Activated CD4-positive, alpha-beta T cell treated with anti-CD3 and anti-CD28 coated beads for 24 hours (primary cell): ENCODE measurements at regions not wholly inside any gene's neighbourhood (a gene's known extent, or its start where the extent isn't known, plus 50 kb on each side); places are given as distances from the start of the nearest gene placed in this dataset.

ENCODE experiments used
- DNase-seq, 2 donors: peaks; one replicate each; pipeline ENCODE4 v3.0.0-alpha.2; 2020; ENCODE audit warnings: low read depth in 2 of 2

DNA sequence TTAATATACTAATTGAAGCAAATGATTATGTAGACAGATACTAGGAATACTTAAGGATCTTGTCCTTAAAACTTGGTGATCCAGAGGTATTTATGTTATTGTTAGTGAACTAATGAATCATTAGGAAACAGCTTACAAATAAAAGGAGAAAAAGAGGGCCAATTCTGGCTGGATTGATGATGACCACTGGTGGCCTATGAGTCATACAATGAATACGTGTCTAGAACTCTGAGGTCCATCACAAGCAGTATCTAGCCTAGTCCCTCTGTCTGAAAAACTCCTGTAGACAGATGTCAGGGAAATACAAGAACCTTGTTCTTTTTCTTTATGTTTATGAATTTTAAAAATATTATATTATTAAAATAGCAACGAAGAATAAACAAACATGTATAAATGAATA, 51.7 kb upstream of the RTL1 start:
- DNase-seq, result no peak

DNA sequence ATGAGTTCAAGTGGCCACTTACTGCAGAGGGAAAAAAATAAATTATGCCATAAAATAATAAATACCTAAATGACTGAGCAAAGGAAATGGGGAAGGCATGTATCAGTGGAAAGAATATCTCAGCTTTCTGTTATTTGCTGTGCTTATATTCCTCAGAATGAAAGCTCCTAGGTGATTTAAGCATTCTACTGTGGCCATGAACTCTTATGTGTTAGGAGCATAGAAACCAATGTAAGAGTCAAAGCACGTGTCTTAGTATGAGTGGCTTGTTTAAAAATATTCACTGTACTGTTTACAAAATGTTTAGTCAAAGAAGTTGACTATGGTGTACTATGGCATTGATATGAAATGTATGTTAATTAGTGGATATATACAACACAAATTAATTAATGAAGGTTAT, 59.0 kb upstream of the RTL1 start:
- no peak for DNase-seq

DNA sequence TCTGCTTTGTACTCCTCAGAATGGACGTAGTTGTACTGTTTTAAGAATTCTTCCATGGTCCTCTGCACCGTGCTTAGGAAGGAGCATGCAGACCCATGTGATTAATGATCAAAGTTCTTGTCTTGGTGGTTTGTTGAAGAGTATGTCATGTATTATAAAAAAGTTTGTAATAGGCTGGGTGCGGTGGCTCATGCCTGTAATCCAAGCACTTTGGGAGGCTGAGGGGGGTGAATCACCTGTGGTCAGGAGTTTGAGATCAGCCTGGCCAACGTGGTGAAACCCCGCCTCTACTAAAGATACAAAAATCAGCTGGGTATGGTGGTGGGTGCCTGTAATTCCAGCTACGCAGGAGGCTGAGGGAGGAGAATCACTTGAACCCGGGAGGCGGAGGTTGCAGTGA, 61.8 kb upstream of the RTL1 start:
- DNase-seq, result no peak

DNA sequence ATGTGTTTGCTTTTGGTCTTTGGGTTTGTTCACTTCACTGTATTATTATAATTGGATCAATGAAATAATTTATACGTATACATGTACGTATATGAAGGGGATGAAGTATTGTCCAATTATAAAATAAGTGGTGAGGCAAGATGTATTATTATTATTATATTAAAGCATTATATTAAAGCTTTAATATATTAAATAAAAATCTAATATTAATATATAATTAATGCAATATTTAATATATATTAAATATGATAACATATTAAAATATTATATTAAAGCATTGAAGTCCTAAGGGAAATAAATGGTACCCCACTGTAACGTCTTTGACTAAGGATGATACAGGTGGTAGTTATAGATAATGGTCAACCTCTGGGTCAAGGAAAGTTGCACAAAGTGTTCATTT, 63.7 kb upstream of the RTL1 start:
- DNase-seq, result no peak

DNA sequence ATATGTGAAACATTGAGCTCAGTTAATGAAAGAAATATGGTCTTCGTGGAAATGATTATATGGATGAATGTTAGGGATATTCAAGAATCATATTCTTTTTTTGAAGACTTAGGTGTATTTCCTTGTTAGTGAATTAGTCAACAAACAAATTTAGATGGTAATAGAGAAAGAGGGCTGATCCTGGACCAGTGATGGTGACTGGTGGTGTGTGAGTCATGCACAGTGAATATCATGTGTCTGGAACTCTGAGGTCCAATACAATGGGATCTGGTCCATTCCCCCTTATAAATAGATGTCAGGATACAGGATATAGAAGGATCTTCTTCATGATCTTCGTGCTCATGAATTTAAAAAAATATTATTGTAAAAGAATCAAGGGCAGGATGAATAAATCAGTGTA, 64.4 kb upstream of the RTL1 start:
- DNase-seq, result no peak

DNA sequence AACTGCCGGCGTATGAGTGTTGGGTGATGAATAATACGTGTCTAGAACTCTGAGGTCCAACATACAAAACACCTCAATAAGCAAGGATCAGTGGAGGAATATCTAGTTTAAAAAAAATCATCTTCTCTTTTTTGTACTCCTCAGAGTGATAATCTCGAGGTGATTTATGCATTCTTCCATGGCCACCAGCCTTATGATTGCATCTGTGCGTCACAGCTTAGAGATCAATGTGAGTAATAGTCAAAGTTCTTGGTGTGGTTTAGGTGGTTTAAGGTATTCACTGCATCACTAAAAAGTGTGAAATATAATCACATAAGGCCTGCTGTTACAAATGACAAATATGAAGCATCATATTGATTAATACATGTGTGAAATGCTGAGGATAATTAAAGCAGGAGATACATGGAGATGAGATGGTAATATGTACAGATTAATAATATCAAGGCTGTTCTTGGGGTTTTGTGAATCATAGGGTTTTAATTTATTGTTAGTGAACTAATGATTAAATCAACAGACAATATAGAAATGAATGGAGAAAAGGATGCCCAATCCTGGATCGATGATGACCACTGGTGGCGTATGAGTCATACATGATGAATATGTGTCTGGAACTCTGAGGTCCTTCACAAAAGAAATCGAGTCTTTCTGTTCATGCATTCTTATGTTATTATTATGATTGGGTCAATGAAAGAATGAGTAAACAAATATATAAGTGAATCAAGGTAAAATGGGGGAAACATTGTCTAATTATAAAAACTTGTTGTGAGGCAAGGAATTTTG, 68.8 kb upstream of the RTL1 start:
- no peak for DNase-seq

DNA sequence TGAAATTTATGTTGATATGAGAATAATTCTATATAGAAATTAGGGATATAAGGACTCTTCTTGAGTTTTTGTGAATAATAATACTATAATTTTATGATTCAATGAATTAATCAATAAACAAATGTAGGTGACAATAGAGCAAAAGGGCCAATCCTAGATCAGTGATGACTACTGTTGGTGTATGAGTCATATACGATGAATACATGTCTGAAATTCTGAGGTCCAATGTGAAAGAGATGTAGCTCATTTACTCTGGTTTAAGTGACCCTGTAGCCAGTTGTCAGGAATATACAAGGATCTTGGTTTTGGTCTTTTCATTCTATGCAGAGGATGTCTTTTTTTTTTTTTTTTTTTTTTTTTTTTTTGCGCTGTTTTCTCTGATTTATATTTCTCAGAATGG, 72.1 kb upstream of the RTL1 start:
- no peak for DNase-seq

DNA sequence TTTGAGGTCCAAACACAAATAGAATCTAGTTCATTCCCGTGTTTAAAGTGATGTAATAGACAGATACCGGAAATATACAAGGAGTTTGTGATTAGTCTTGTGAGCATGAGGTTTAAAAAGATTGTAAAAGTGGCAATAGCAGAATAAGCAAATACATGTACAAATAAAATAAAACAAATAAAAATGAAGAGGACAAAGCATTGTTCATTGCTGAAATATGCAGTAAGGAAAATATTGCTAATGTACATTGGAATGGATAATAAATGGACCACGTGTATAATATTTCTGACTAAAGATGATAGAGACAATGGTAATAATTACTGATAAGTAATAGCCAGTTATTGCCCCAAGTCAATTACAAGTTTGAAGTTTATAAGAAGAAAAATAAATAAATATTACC, 75.6 kb upstream of the RTL1 start:
- DNase-seq, result no peak

DNA sequence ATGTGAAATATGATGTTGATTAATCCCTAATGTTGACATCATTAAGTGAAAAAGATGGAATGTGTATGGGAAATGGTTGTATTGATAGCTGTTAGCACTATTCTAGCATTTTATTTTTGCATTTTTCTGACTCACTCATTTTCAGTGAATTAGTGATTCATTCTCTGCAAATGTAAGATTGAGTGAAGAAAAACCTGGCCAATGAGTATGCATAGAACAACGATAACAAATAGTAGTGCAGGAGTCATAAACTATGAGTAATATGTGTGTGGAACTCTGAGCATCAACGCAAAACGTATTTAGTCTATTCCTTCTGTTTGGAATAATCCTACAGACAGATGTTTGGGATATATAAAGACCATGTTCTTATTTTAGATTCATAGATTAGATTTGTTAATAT, 76.3 kb upstream of the RTL1 start:
- DNase-seq, result no peak

DNA sequence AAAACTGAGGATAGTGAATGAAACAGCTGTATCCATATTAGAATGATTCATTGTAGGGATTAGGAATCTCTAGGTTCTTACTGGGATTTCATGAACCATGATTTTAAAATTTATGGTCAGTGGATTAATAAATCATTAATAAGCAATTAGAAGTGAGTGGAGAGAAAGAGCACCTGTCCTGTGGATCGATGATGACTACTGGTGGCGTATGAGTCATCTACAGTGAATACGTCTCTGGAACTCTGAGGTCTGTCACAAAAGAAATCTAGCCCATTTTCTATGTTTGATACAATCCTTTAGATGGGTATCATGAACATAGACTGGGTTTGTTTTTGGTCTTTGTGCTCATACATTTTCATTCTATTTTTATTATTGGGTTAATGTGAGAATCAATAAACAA, 77.3 kb upstream of the RTL1 start:
- DNase-seq, result no peak

DNA sequence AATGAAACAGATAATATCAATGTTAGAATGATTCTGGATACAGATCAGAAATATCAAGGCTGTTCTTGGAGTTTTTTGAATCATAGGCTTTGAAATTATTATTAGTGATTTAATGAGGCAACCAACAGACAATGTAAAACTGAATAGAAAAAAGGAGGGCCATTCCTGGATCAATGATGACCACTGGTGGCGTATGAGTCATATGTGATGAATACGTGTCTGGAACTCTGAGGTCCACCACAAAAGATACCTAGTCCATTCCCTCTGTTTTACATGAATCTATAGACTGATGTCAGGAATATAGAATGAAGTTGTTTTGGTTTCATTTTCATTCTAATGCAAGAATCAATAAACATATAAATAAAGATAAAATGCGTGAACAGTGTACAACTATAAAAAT, 78.3 kb upstream of the RTL1 start:
- DNase-seq, result no peak

DNA sequence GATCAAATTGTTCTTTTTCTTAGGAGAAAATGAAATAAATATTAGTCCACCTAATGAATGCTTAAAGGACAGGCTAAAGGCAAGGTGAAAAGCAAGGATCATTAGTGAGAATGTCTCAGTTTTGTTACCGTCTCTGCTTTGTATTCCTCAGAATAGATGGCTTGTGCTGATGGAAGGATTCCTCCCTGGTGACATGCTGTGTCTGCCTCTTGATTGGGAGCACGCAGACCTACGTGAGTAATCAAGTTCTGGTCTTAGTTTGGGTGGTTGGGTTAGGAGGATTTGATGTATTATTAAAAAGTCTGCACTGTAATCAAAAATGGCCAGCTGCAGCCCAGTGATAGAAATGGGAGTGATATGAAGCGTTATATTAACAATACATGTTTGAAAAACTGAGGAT, 78.8 kb upstream of the RTL1 start:
- DNase-seq, result no peak

DNA sequence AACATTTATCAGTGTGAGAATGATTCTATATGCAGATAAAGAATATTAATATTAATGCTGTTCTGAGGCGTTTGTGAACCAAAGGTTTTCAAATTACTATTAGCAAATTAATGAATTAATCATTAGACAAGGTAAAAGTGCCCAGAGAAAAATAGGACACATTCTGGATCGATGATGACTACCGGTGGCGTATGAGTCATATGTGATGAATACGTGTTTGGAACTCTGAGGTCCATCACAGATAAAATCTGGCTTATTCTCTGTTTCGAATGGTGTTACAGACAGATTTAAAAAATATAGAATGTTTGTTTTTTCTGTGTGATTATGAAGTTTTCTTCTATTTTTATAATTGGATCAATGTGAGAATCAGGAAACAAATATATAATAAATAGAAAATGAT, 79.2 kb upstream of the RTL1 start:
- DNase-seq, result no peak

DNA sequence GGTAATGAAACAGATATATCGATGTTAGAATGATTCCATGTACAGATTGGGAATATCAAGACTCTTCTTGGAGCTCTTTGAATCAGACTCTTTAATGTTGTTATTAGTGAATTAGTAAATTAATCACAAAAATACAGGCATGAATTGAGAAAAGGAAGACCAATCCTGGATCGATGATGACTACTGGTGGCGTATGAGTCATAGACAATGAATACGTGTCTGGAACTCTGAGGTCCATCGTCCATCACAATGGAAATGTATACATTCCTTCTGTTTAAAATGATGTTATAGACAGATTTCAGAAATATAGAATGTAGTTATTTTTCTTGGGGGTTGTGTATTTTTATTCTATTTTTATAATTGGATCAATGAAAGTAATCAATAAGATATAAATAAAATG, 80.2 kb upstream of the RTL1 start:
- DNase-seq, result no peak

DNA sequence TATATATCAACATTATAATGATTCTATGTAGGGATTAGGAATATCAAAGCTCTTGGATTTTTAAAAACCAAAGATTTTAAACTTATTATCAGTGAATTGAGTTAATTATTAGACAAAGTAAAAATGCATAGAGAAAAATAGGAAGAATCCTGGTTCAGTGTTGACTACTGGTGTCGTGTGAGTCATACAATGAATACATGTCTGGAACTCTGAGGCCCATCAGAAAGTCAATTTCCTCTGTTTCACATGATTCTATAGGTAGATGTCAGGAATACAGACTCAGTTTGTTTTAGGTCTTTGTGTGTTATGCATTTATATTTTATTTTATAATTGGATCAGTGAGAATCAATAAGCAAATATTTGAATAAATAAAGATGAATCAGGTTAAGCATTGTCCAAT, 84.5 kb upstream of the RTL1 start:
- no peak for DNase-seq

DNA sequence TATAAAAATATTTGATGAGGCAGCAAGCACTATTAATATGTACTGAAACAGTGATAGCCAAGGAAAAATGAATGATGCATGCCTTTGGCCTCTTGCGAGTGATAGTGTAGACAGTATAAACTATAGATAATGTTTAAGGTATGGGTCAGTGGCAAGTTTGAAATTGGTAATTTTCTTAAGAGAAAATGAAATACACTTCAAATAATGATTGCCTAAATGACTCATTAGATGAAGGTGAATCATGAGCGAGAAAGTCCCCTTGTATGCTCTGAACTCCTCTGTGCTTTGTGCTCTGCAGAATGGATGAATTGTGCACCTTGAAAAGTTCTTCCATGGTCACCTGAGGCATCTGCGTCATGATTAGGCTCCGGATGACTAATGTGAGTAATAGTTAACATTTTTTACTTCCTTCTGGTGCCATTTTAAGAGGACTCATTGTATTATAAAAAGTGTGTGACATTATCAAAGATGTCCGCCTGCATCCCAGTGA, 84.9 kb upstream of the RTL1 start:
- DNase-seq, result no peak

DNA sequence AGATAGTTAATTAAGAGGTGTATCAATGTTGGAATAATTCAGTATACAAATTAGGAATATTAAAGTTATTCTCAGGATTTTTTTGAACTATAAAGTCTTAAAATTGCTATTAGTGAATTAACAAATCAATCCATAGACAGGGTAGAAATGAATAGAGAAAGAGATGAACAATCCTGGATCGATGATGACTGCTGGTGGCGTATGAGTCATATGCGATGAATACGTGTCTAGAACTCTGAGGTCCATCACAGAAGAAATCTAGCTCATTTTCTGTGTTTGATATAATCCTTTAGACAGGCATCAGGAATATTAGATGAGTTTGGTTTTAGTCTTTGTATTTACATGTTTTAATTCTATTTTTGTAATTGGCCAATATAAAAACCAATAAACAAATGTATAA, 85.4 kb upstream of the RTL1 start:
- no peak for DNase-seq

DNA sequence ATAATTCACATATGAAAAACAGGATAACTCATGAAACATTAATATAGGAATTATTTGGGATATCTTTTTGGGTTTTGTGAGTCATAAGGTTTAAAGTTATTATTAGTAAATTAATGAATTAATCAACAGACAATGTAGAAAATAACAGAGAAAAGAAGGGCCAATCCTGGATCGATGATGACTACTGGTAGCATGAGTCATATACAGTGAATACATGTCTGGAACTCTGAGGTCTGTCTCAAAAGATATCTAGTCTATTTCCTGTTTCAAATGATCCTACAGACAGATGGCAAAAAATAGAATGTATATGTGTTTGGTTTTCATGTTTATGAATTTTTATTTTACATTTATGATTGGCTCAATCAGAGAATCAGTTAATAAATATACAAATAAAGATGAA, 86.4 kb upstream of the RTL1 start:
- no peak for DNase-seq

DNA sequence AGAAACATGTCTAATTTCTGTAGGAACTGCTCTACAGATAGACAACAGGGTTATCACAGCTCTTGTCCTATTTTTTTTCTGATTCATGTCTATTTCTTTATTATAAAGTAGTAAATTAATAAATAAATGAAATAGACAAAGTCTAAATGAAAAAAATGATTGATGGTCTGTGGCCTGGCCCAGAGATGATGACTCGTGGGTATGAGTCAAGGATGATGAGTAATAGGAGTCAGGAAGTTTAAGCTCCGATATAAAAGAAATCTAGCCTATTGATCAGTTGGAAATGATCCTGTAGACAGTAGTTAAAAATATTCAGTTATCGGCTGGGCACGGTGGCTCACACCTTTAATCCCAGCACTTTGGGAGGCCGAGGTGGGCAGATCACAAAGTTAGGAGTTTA, 90.6 kb upstream of the RTL1 start:
- no peak for DNase-seq

DNA sequence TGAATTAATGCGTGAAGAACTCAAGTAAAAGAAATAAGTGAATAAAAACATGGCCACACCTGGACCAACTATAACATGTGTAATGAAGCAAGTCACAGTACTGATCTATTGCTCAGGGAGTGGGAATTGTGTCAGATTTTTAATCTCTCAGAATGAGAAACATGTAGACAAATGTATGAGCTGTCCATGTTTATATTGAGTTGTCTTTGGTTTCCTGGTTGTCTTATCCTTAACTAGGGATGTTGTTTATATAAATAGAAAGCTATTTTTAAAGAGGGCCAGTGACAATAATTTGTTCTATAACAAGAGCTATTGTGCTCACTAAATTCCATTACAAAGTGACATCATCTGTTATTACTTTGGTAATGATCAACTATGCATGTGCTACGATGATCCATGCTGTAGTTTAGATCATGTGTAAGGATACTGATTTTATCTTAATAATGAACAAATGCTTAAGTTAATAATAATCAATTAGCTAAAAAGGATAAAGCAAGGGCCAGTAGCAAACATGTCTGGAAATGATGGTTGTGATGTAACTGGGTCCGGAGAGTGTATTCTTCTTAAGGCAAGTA, 91.3 kb upstream of the RTL1 start:
- DNase-seq, result no peak

DNA sequence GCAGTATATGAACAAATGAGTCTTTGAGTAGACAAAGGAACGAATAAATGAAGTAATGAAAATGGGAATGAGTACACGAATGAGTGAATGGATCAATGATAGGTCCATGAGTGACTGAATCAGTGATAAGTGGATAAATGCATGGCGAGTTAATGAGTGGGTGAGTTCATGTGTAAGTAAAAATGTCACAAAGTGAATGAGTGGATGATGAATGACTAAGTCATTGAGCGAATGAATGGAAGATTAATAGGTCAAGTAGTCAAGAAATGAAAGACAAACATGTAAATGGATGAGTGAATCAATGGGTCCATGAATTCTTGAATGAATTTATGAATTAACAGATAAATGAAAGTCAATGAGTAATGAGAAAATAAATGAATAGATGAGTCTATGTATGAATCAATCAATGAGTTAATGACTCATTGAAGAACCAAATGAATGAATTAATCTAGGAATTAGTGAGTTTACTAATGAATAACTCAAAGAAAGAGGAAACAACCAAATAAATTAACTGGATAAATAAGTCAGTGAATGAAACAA, 97.3 kb upstream of the RTL1 start:
- DNase-seq, result no peak

DNA sequence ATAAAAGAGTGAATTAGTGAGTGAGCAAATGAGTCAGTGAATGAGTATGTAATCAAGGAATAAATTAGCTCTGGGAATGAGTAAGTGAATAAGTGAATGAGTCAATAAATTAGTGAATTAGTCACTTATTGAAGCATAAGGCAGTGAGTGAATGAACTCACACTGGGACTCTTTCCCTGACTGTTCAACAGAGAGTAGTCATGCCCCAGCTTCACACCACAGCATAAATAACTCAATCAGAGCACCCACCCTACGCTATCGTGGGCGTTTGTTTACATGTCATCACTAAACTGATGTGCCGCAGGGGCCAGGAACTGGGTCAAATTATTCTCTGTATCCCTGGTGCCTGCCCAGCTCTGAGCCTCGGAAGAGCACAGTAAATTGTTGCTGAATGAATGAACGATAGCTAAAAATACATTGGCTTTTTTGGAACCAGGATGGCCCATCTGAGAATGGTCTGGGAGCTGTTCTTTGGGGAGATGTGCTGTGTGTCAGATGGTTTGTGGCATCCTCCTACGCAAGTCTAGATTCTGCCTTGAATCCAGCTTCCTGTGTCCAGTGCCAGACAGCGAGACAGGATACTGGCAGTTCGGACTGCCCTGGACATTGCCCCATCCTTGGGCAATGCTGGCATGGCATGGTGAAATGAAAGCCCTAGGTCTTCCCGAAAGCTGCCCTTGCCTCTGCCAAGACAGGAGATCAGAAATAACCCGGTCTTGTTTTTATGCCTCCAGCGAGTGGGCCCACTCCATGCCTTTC, 98.0 kb upstream of the RTL1 start:
- DNase-seq, result no peak

DNA sequence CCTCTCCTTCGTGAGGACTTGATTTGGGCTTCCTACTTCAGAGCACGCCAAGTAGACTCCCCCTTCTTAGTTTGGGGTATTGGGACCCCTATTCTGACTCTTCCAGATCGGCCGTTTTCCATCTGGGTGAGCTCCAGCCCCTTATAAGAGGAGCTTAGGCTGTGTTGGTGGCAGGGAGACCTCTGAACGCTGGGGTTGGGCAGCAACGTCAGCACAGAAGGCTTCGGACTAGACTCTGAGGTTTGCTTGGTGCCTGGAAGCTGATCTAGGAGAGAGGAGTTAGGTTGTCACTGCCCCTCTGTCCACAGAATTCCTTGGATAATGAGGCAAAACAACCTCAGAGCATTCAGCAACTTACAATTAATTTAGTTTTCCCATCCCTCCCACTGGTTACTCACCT, 99.2 kb upstream of the RTL1 start:
- no peak for DNase-seq
